IPS DF 6.9 (cell line): ENCODE measurements at regions not wholly inside any gene's neighbourhood (a gene's known extent, or its start where the extent isn't known, plus 50 kb on each side); places are given as distances from the start of the nearest gene placed in this dataset.
"Not testable (repeated sequence)": the region's sequence is repeated elsewhere in the genome, so short reads cannot be mapped to it uniquely, and the experiment has no call there.

Experiments
- DNase-seq: peaks from one replicate; pipeline ENCODE4 v3.0.0-alpha.2; 2013; ENCODE audit warnings: low read depth, low spot score
- H3K27ac ChIP-seq: one replicate; pipeline ENCODE4 v1.5.1; 2013; ENCODE audit warnings: low read length, control low read depth
- H3K27me3 ChIP-seq: 2 replicates; pipeline ENCODE4 v1.6.1; 2013; ENCODE audit warnings: mild to moderate bottlenecking, low read length; ENCODE audit not compliant: control insufficient read depth, insufficient read depth
- H3K36me3 ChIP-seq: 2 replicates; pipeline ENCODE4 v1.6.1; 2013; ENCODE audit warnings: low read length; ENCODE audit not compliant: control insufficient read depth, insufficient read depth
- H3K4me1 ChIP-seq: 2 replicates; pipeline ENCODE4 v1.6.1; 2013; ENCODE audit warnings: low read length; ENCODE audit not compliant: control insufficient read depth, insufficient read depth
- H3K4me3 ChIP-seq: 2 replicates; pipeline ENCODE4 v1.5.1; 2013; ENCODE audit warnings: mild to moderate bottlenecking, low read length
- H3K9me3 ChIP-seq: 2 replicates; pipeline ENCODE4 v1.6.1; 2013; ENCODE audit warnings: low read length, inconsistent platforms; ENCODE audit not compliant: control insufficient read depth, insufficient read depth
- WGBS: extraction: QIAGEN DNeasy Blood & Tissue Kit; methylation state at CpG from one replicate; pipeline ENCODE4 v1.1.7; 2013; ENCODE audit warnings: mixed read lengths, missing lambda C conversion rate; ENCODE audit not compliant: insufficient read length, insufficient coverage; 5-methylcytosine and 5-hydroxymethylcytosine counted together

DNA sequence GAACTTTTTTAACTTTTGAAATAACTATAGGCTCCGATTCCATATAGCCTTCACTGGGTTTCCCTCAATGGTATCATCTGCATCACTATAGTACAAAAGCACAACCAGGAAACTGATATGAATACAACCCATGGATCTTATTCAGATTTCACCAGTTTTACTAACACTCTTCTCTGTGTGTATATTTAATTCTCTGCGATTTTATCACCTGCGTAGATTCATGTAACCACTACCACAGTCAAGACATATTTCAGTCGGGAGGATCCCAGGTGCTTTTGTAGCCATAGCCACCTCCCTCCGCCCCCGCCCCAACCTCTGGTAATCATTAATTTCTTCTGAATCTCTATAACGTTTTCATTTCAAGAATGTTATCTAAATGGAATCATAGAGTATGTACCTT, 82.8 kb upstream of the C7orf33 start:
- no peak overlapping the region for H3K4me3 ChIP-seq
- no peaks in the 10 kb centered on the region for H3K36me3 ChIP-seq
- DNase-seq, result no peak
- no peaks in the 10 kb centered on the region for H3K9me3 ChIP-seq
- no CpG with 5 or more reads among the region's 7 CpGs for WGBS
- no peaks in the 10 kb centered on the region for H3K4me1 ChIP-seq
- H3K27ac ChIP-seq, result no peak overlapping the region
- H3K27me3 ChIP-seq, result no peaks in the 10 kb centered on the region

DNA sequence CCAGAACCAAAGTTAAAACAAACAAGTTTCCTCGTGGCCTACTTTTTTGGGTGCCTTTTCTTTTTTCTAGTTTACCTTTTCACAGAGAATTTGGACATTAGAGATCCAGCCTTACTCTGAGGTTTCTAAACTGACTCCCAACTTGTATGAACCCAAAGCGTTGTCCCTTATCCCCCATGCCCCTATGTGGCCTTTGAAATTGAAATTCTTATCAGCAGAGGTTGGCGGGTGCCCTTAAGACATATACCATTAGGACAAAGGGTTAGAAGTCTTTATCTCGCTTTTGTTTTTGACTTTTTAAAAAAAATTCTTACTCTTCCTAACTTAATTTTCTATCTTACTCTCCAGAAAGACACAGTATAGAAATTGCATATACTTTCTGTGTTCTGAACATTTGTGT, 76.3 kb upstream of the C7orf33 start:
- no peak overlapping the region for H3K27ac ChIP-seq
- H3K9me3 ChIP-seq, result no peaks in the 10 kb centered on the region
- no peaks in the 10 kb centered on the region for H3K27me3 ChIP-seq
- H3K36me3 ChIP-seq, result no peaks in the 10 kb centered on the region
- no peaks in the 10 kb centered on the region for H3K4me1 ChIP-seq
- WGBS, result no CpG with 5 or more reads among the region's 4 CpGs
- H3K4me3 ChIP-seq, result no peak overlapping the region
- no peak for DNase-seq

DNA sequence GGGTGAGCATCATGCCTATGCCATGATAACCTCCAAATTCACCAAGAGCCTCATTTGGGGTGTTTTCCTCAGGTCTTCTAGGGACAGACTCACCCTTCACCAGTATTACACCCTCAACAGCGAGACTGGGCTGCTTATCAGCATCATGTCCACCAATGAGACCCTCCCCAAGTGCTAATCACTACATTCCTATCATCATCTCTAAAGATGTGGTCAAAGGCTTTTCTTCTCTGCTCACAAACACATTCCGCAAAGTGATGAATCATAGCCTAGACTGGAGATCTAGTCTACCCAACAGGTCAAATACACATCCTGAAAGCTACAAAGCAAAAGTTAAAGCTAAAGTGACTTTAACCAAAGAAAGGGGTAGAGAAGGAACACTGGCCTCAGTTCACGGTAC, 75.3 kb upstream of the C7orf33 start:
- no peak for DNase-seq
- H3K27ac ChIP-seq, result no peak overlapping the region
- no CpG with 5 or more reads among the region's 3 CpGs for WGBS
- no peak overlapping the region for H3K4me3 ChIP-seq
- H3K36me3 ChIP-seq, result no peaks in the 10 kb centered on the region
- H3K9me3 ChIP-seq, result no peaks in the 10 kb centered on the region
- H3K4me1 ChIP-seq, result no peaks in the 10 kb centered on the region
- no peaks in the 10 kb centered on the region for H3K27me3 ChIP-seq

DNA sequence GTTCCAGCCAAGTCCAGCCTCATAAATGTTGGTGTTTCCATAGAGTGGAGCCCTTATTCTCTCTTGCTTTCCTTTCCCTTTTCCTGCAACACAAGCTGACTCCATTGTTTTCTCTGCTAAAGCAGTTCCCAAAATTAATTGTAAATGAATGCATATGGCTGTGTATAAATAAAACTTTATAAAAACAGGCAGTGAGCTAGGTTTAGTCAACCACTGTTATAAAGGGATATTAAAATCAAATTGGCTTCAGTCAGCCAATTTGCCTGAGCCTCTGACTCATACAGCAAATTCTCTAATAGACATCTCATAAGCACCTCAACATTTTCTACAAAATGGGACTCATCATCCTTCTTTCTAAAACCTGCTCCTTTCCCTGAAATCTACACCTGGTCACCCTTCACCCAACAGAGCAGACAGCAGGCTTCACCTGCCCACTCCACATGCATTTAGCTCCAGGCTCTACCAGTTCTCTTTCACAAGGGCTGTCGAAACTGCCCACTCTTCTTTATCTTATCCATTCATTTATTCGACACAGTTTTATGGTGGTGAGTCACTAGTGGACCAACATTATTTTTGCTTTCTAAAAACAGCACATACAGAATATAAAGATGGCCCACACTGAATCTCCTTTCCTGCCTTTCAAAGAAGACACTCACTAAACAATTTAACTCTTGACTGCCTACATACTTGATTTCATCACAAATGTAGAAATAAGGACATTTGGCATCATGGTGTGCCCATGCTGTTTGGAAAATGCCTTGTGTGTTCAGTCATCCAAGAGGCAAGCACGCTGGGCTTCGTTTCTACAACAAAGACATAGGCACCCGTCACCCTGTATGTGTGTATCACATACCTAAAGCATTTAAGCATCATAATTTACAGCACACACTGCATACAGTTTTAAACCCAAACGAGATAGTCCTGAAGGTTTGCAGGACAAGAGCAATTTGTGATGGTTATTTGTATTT, 74.6 kb upstream of the C7orf33 start:
- Histone ChIP-seq H3K27ac (no peak overlapping the region), H3K36me3 (no peaks in the 10 kb centered on the region), H3K27me3 (no peaks in the 10 kb centered on the region), H3K4me1 (no peaks in the 10 kb centered on the region), H3K4me3 (no peak overlapping the region), H3K9me3 (no peaks in the 10 kb centered on the region)
- WGBS, result no CpG with 5 or more reads among the region's 6 CpGs
- no peak for DNase-seq

DNA sequence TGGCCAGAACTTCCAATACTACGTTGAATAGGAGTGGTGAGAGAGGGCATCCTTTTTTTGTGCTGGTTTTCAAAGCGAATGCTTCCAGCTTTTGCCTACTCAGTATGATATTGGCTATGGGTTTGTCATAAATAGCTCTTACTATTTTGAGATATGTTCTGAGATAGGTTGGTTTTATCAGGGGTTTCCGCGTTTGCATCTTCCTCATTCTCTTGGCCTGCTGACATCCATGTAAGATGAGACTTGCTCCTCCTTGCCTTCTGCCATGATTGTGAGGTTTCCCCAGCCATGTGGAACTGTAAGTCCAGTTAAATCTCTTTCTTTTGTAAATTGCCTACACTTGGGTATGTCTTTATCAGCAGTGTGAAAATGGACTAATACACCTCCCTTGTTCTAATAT, 71.2 kb upstream of the C7orf33 start:
- not testable (repeated sequence) for H3K4me3 ChIP-seq, H3K9me3 ChIP-seq, H3K36me3 ChIP-seq, DNase-seq, H3K27ac ChIP-seq, H3K27me3 ChIP-seq, H3K4me1 ChIP-seq
- WGBS, result no CpG with 5 or more reads among the region's 4 CpGs

DNA sequence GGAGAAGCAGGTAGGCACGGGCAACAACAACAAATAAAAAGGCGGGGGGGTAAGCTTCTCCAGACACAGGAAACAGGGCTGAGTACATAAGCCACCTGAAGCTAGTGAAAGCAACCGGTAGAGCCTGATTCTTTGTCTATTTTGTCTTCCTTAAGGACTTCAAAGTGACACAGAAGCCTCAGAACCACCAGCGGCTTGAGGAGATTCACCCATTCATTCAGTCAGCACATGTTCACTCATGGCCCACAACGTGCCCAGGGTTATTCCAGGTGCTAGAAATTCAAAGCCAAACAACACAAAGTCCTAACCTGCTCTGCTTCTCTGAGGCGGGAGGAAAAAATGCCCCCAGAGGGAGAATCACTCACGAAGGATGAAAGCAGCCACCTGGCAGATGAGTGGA, 69.3 kb upstream of the C7orf33 start:
- no peak for DNase-seq
- no peaks in the 10 kb centered on the region for H3K27me3 ChIP-seq
- no peaks in the 10 kb centered on the region for H3K4me1 ChIP-seq
- H3K36me3 ChIP-seq, result no peaks in the 10 kb centered on the region
- no CpG with 5 or more reads among the region's 7 CpGs for WGBS
- H3K9me3 ChIP-seq, result no peaks in the 10 kb centered on the region
- H3K4me3 ChIP-seq, result no peak overlapping the region
- no peak overlapping the region for H3K27ac ChIP-seq

DNA sequence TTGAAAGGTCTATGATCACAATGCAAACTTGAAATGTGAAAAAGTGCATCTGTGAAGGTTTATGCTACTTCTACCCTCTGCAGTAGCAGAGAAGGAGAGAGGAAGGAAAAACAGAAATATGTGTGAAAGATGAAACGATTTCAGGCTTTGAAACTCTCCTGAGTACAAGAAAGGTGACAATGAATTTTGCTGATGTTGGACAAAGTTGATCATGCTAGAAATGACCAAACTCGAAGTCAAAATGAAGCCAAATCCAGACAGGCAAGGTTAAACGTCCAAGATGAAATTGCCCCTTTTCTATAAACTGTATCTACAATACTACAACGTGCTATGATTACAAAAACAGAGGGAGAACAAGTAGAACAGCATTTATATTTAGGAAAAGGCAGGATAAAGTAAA, 67.0 kb upstream of the C7orf33 start:
- Histone ChIP-seq H3K4me1 (peaks cover 2% of the 10 kb centered on the region; the same call in 1 of the 2 replicates), H3K27ac (no peak overlapping the region)
- no CpG with 5 or more reads among the region's 4 CpGs for WGBS

DNA sequence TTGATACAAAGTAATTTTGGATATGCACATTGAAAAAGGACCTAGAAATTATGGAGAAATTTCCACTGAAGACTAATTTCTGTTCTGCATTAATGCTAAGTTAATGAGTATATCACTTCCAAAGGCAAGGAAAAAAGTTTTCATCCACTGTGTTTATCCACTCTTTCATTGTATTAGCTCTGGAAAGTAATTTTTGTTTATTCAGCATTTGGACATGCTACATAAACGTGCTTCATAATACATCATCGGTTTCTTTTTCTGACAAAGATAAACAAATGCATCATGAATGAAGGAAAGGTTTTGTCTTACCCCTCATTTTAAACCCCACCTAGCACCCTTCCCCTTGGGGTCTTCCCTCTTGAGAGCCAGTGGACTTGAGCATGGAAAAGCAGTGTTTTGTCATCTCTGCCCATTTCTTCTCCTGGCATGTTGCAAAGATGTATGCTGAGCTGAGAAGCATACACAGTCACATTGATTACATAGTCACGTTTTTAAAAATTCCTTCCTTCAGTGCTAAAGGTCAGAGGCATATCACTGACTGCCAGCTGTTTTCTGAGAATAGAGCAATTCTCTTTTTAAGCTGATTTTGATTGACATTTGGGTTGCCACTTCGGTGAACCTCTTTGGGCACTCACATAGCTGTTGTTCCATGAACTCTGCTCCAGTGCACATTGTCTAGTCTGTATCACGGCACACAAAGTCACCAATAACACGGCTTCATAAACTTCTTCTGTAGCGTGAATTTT, 65.9 kb upstream of the C7orf33 start:
- H3K36me3 ChIP-seq, result no peaks in the 10 kb centered on the region
- no CpG with 5 or more reads among the region's 7 CpGs for WGBS
- no peak for DNase-seq
- no peaks in the 10 kb centered on the region for H3K27me3 ChIP-seq
- no peaks in the 10 kb centered on the region for H3K9me3 ChIP-seq
- no peak overlapping the region for H3K4me3 ChIP-seq
- peaks cover 2% of the 10 kb centered on the region; the same call in 1 of the 2 replicates for H3K4me1 ChIP-seq
- H3K27ac ChIP-seq, result no peak overlapping the region

More for the DNA sequence above, 67.0 kb upstream of the C7orf33 start:
- no peak for DNase-seq
- H3K27me3 ChIP-seq, result no peaks in the 10 kb centered on the region
- no peaks in the 10 kb centered on the region for H3K36me3 ChIP-seq
- no peak overlapping the region for H3K4me3 ChIP-seq
- no peaks in the 10 kb centered on the region for H3K9me3 ChIP-seq

DNA sequence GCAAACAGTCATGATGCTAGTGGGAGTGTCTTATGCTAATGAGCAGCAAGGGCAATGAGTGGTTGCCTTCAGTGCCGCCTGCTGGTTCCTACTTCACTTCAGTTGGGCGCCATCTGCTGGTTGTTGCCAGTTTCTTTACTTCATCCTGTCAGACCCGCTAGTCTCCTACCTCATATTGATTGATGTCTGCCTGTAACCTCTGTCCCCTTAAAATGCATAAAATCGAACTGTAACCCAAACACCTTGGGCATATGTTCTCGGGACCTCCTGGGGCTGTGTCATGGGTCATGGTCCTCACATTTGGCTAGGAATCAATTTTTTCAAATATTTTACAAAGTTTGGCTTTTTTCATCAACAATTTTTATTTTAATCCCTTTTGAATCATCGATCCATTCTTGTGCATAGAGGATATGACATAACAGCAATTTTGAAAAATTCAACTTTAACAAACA, 62.8 kb upstream of the C7orf33 start:
- Histone ChIP-seq H3K36me3 (no peaks in the 10 kb centered on the region), H3K4me1 (peaks cover 2% of the 10 kb centered on the region; the same call in 1 of the 2 replicates), H3K9me3 (no peaks in the 10 kb centered on the region), H3K4me3 (no peak overlapping the region), H3K27ac (no peak overlapping the region), H3K27me3 (no peaks in the 10 kb centered on the region)
- no CpG with 5 or more reads among the region's 6 CpGs for WGBS
- DNase-seq, result peak; percentile 82

DNA sequence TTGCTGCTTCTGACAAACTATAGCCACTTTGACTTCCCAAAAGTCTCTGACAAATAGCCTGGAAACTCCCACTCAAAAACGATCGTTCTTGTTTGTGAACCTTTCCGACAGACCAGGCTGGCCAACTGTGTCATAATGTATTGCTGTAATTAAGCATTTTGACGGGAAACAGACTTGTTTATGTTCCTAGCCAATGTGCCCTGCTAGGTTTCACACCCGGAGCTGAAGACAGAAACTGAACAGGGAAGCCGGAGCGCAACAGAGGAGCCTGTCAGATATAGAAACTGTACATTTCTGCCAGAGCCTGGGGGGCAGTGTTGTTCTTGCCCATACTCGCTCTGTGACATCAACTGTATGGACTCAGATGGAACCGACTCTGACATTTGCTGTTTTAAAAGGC, 55.3 kb upstream of the C7orf33 start:
- Histone ChIP-seq H3K9me3 (no peaks in the 10 kb centered on the region), H3K4me1 (no peaks in the 10 kb centered on the region), H3K4me3 (no peak overlapping the region), H3K36me3 (no peaks in the 10 kb centered on the region), H3K27me3 (no peaks in the 10 kb centered on the region), H3K27ac (no peak overlapping the region)
- no CpG with 5 or more reads among the region's 9 CpGs for WGBS
- no peak for DNase-seq
